ENCODE measurements at regions not wholly inside any gene's neighbourhood (a gene's known extent, or its start where the extent isn't known, plus 50 kb on each side); places are given as distances from the start of the nearest gene placed in this dataset.

- intact Hi-C loops (cut with DNase I, micrococcal nuclease): no loop called here
- ATAC-seq (no peak), DNase-seq (no peak)
- TF ChIP-seq, protein P1, sequence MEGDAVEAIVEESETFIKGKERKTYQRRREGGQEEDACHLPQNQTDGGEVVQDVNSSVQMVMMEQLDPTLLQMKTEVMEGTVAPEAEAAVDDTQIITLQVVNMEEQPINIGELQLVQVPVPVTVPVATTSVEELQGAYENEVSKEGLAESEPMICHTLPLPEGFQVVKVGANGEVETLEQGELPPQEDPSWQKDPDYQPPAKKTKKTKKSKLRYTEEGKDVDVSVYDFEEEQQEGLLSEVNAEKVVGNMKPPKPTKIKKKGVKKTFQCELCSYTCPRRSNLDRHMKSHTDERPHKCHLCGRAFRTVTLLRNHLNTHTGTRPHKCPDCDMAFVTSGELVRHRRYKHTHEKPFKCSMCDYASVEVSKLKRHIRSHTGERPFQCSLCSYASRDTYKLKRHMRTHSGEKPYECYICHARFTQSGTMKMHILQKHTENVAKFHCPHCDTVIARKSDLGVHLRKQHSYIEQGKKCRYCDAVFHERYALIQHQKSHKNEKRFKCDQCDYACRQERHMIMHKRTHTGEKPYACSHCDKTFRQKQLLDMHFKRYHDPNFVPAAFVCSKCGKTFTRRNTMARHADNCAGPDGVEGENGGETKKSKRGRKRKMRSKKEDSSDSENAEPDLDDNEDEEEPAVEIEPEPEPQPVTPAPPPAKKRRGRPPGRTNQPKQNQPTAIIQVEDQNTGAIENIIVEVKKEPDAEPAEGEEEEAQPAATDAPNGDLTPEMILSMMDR (IDR thresholded peaks at IDR 0.05): no peak
- Histone ChIP-seq H3K4me3 (no peak overlapping the region), H3K4me1 (ENCODE audit: low read depth) (no peaks in the 10 kb centered on the region), H3K36me3 (ENCODE audit: low read depth) (no peaks in the 10 kb centered on the region), H3K9me3 (no peaks in the 10 kb centered on the region)
These were observed 254.9 kb upstream of the IGF1R start for GRCh38 chr15:98393471-98393870.

GRCh38 chr15:98394546-98394945 is 253.8 kb upstream of the IGF1R start:
- DNase-seq (no peak), ATAC-seq (no peak)
- H3K36me3 ChIP-seq (ENCODE audit: low read depth): no peaks in the 10 kb centered on the region
- TF ChIP-seq, protein P1 (IDR thresholded peaks at IDR 0.05): no peak
- no peak overlapping the region for H3K4me3 ChIP-seq
- no peaks in the 10 kb centered on the region for H3K4me1 ChIP-seq (ENCODE audit: low read depth)
- H3K9me3 ChIP-seq: no peaks in the 10 kb centered on the region
- intact Hi-C loops (cut with DNase I, micrococcal nuclease): no loop called here

DNA sequence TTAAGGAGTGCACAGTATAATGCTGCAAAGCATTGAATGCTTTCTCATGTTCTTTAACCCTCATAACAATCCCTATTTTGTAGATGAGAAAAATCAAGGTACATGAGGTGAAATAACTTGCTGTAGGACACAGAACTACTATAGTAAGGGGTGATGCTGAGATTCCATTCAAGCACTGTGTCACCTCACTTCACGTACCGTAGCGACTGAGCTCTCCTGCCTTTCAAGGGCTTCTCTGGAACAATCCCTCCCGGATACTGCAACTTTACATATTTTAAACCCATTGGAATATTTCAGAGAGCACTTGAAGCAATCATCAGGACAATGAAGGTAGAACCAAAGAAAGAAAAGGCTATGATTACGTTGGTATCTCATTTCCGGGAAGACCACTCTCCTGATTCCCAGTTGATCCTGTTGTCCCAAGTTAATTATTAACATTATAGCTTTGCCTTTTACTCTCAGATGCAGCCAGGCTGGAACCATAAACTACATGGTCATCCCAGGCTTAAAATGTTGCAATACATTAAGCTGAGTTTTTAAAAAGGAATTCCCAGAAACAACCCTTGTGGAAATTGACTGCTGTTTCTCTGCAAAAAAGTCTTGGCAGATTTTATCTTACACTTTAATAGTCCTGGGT is 252.2 kb upstream of the IGF1R start:
- intact Hi-C loops (cut with DNase I, micrococcal nuclease): no loop called here
- Histone ChIP-seq H3K36me3 (ENCODE audit: low read depth) (no peaks in the 10 kb centered on the region), H3K4me1 (ENCODE audit: low read depth) (no peaks in the 10 kb centered on the region), H3K9me3 (no peaks in the 10 kb centered on the region), H3K4me3 (no peak overlapping the region)
- DNase-seq: no peak
- TF ChIP-seq, protein P1 (IDR thresholded peaks at IDR 0.05): no peak
- ATAC-seq: peak; percentile 73

DNA sequence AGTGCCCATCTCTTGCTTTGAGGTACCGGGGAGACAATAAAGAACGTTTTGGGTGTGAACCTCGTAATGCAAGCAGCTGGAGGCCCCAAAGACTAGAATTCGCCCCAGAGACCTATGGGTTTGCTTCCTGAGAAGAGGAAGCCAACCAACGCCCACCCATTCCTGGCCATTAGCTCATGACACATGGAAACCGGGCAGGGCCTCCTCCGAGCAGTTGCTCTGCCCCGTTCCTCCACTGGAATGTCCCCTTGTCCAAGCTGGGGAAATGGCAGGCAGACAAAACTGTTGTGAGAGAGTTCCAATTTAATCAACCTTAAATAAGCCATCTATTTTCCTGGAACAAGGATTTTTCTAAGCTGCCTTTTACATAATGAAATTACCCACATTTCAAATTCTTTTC is 250.9 kb upstream of the IGF1R start:
- H3K9me3 ChIP-seq: no peaks in the 10 kb centered on the region
- DNase-seq (no peak), ATAC-seq (no peak)
- no peaks in the 10 kb centered on the region for H3K36me3 ChIP-seq (ENCODE audit: low read depth)
- intact Hi-C loops (cut with DNase I, micrococcal nuclease): no loop called here
- no peaks in the 10 kb centered on the region for H3K4me1 ChIP-seq (ENCODE audit: low read depth)
- TF ChIP-seq, protein P1 (IDR thresholded peaks at IDR 0.05): no peak
- no peak overlapping the region for H3K4me3 ChIP-seq

- DNase-seq: no peak
- TF ChIP-seq, protein P1 (IDR thresholded peaks at IDR 0.05): no peak
- intact Hi-C loops (cut with DNase I, micrococcal nuclease): no loop called here
- no peak for ATAC-seq
- Histone ChIP-seq H3K4me1 (ENCODE audit: low read depth) (no peaks in the 10 kb centered on the region), H3K36me3 (ENCODE audit: low read depth) (no peaks in the 10 kb centered on the region), H3K4me3 (no peak overlapping the region), H3K9me3 (no peaks in the 10 kb centered on the region)
These were observed 250.3 kb upstream of the IGF1R start for GRCh38 chr15:98398056-98398455.

- Histone ChIP-seq H3K36me3 (ENCODE audit: low read depth) (no peaks in the 10 kb centered on the region), H3K4me1 (ENCODE audit: low read depth) (no peaks in the 10 kb centered on the region), H3K4me3 (no peak overlapping the region), H3K9me3 (no peaks in the 10 kb centered on the region)
- DNase-seq (no peak), ATAC-seq (no peak)
- intact Hi-C loops (cut with DNase I, micrococcal nuclease): no loop called here
- TF ChIP-seq, protein P1 (IDR thresholded peaks at IDR 0.05): no peak
These were observed 249.5 kb upstream of the IGF1R start for GRCh38 chr15:98398886-98399285.
